Calu3 (cell line): ENCODE measurements at regions not wholly inside any gene's neighbourhood (a gene's known extent, or its start where the extent isn't known, plus 50 kb on each side); places are given as distances from the start of the nearest gene placed in this dataset.

Experiments used
- BruUV-seq: library from RNA; stranded (reverse); fragments of 400-500 nt; replicated peaks from 2 replicates; lab custom pipeline; 2021; lab: Mats Ljungman, UMichigan
- CTCF ChIA-PET: fragments of 300-600 bp; sonication (Branson Sonifier 250); formaldehyde crosslinking; loops from one replicate; lab custom pipeline; 2022; ENCODE audit warnings: antibody characterized with exemption; lab: Charles Lee
- DNase-seq: peaks from one replicate; pipeline ENCODE4 v3.0.0; 2022
- H3K27ac Mint-ChIP-seq: one replicate; pipeline ENCODE4 v1.8.0; 2022; ENCODE audit warnings: mixed read lengths; ENCODE audit not compliant: unreplicated experiment
- H3K27me3 Mint-ChIP-seq: one replicate; pipeline ENCODE4 v1.8.0; 2022; ENCODE audit warnings: mixed read lengths; ENCODE audit not compliant: unreplicated experiment
- H3K36me3 Mint-ChIP-seq: one replicate; pipeline ENCODE4 v1.8.0; 2022; ENCODE audit warnings: mild to moderate bottlenecking, moderate library complexity, mixed read lengths; ENCODE audit not compliant: insufficient read depth, unreplicated experiment
- H3K4me1 Mint-ChIP-seq: one replicate; pipeline ENCODE4 v1.8.0; 2022; ENCODE audit warnings: mild to moderate bottlenecking, low read depth, mixed read lengths; ENCODE audit not compliant: unreplicated experiment
- H3K4me3 Mint-ChIP-seq: one replicate; pipeline ENCODE4 v1.8.0; 2022; ENCODE audit warnings: mild to moderate bottlenecking, low read depth, moderate library complexity, mixed read lengths; ENCODE audit not compliant: unreplicated experiment
- H3K9me3 Mint-ChIP-seq: one replicate; pipeline ENCODE4 v1.8.0; 2022; ENCODE audit warnings: low read depth, mixed read lengths; ENCODE audit not compliant: unreplicated experiment
- intact Hi-C: fragments of 100-400 bp; cut with micrococcal nuclease; formaldehyde crosslinking; loops from one replicate; pipeline ENCODE4 v1.10.0; 2022; ENCODE audit not compliant: unreplicated experiment
- TF ChIP-seq, protein P1 (sequence below): fragments of 200-600 bp; IDR thresholded peaks from one replicate; pipeline ENCODE4 v1.8.0; 2022; ENCODE audit warnings: antibody characterized with exemption; ENCODE audit not compliant: unreplicated experiment

DNA sequence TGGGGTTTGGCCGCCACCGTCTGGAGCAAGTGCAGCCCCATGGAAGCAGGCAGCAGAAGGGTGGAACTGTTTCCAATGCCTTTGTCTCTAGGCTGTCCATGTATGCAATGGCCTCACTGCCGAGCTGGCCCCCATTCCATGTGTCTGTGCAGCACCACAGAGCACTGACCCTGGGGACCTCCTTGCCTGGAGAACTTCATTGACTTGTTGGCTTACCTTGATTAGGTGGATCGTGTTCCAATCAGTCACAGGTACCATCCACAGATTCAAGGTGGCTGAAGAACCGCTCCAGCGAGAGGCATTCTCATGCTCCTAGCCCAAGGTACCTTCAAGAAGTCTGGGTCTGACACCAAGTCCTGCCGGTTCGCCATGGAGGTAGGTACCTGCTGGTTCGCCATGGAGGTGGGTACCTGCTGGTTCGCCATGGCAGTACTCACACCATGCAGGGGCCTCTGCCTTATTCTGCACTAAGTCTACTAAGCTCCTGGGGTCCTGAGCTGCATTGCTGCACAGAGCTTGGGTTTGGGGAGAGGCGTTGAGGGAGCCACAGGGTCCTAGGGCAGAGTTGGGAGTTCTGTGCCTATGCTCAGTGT is 358.3 kb upstream of the IRX1 start:
- Mint-ChIP-seq H3K27me3 (no peaks in the 10 kb centered on the region), H3K4me3 (no peak overlapping the region), H3K36me3 (no peaks in the 10 kb centered on the region), H3K27ac (no peak overlapping the region), H3K4me1 (no peaks in the 10 kb centered on the region), H3K9me3 (peaks cover 8% of the 10 kb centered on the region)
- DNase-seq, result no peak
- CTCF ChIA-PET, result no interaction called here
- TF ChIP-seq, protein P1, sequence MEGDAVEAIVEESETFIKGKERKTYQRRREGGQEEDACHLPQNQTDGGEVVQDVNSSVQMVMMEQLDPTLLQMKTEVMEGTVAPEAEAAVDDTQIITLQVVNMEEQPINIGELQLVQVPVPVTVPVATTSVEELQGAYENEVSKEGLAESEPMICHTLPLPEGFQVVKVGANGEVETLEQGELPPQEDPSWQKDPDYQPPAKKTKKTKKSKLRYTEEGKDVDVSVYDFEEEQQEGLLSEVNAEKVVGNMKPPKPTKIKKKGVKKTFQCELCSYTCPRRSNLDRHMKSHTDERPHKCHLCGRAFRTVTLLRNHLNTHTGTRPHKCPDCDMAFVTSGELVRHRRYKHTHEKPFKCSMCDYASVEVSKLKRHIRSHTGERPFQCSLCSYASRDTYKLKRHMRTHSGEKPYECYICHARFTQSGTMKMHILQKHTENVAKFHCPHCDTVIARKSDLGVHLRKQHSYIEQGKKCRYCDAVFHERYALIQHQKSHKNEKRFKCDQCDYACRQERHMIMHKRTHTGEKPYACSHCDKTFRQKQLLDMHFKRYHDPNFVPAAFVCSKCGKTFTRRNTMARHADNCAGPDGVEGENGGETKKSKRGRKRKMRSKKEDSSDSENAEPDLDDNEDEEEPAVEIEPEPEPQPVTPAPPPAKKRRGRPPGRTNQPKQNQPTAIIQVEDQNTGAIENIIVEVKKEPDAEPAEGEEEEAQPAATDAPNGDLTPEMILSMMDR, result no peak
- no TSS peak for BruUV-seq
- intact Hi-C loops, result no loop called here

DNA sequence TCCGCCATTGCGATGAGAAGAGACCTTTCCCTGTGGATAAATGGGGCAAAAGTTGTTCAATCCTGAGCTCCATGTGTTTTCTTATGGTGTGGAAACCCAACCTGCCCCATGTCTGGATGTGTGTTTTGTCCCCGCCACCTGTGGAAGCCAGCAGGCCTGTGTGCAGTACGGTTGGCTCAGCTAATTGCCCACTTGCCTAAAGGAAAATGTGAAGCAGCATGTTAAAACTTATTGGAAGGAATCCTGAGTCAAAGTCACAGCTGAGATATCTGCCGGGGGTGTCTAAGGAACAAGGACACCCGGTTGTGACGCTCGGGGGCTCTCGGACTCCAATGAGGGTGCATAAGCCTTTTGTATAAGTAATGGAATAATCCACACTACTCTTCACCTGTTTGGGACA is 361.1 kb upstream of the IRX1 start:
- DNase-seq, result no peak
- Mint-ChIP-seq H3K27me3 (no peaks in the 10 kb centered on the region), H3K4me1 (no peaks in the 10 kb centered on the region), H3K36me3 (no peaks in the 10 kb centered on the region), H3K9me3 (peaks cover 5% of the 10 kb centered on the region), H3K27ac (no peak overlapping the region), H3K4me3 (no peak overlapping the region)
- no TSS peak for BruUV-seq
- CTCF ChIA-PET, result no interaction called here
- intact Hi-C loops, result no loop called here
- TF ChIP-seq, protein P1, result no peak

DNA sequence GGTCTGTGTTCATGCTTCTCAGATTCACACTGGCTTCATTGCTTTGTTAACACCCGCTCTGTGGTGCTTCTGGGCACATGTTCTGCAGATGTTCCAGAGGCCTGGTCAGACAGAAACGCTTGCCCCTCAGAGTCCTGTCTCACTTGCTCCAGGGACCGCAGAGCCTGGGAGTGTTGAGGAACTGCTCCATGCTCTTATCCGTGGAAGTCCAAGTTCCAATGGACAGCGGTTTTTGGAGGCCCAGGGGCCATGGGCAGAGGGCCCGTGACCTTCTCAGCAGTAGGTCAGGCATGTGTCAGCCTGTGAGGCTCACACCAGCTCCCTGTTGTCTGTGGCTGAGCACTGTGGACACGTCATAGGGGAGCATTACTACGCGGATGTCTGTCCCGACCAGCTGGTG is 364.7 kb upstream of the IRX1 start:
- no TSS peak for BruUV-seq

DNA sequence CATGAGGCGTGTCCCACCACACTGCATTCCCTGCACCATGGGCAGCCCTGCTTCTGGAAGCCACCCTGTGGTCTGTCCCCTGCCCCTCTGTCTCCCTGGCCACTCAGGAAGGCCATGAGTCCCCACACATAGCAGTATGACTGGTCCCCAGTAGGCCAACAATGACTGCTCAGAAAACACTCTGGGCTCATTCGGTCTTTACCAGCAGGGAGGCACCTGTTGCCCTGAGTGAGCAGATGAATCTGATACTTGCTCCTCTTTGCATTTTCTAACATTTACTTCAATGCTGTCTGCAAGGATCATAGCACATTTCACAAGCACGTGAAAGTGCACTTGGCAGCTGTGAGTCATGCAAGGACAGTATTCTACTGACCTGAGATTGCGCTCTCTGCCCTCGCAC is 365.4 kb upstream of the IRX1 start:
- no peaks in the 10 kb centered on the region for H3K36me3 Mint-ChIP-seq
- H3K4me1 Mint-ChIP-seq, result no peaks in the 10 kb centered on the region
- peaks cover 10% of the 10 kb centered on the region for H3K9me3 Mint-ChIP-seq

More for the DNA sequence above, 364.7 kb upstream of the IRX1 start:
- peaks cover 11% of the 10 kb centered on the region for H3K9me3 Mint-ChIP-seq
- TF ChIP-seq, protein P1, result no peak
- H3K27ac Mint-ChIP-seq, result no peak overlapping the region
- no peaks in the 10 kb centered on the region for H3K27me3 Mint-ChIP-seq
- CTCF ChIA-PET, result no interaction called here
- H3K36me3 Mint-ChIP-seq, result no peaks in the 10 kb centered on the region
- no peak overlapping the region for H3K4me3 Mint-ChIP-seq
- intact Hi-C loops, result no loop called here
- no peak for DNase-seq
- no peaks in the 10 kb centered on the region for H3K4me1 Mint-ChIP-seq

More for the DNA sequence above, 365.4 kb upstream of the IRX1 start:
- no TSS peak for BruUV-seq
- H3K4me3 Mint-ChIP-seq, result no peak overlapping the region
- TF ChIP-seq, protein P1, result no peak
- H3K27me3 Mint-ChIP-seq, result no peaks in the 10 kb centered on the region
- CTCF ChIA-PET, result no interaction called here
- intact Hi-C loops, result no loop called here
- no peak overlapping the region for H3K27ac Mint-ChIP-seq
- no peak for DNase-seq
